CD14-positive monocyte (primary cell): ENCODE measurements at regions not wholly inside any gene's neighbourhood (a gene's known extent, or its start where the extent isn't known, plus 50 kb on each side); places are given as distances from the start of the nearest gene placed in this dataset.

Experiments
- DNase-seq, 3 donors: peaks; one replicate each; pipeline ENCODE4 v3.0.0-alpha.2; 2011 to 2022
- H2AFZ ChIP-seq: 2 replicates; pipeline ENCODE4 v1.6.0; 2012; ENCODE audit warnings: mild to moderate bottlenecking, low read depth, low read length, inconsistent platforms; ENCODE audit not compliant: insufficient read depth, poor library complexity, severe bottlenecking
- H3K27ac ChIP-seq, 2 donors: 1 replicate in 1 of 2; 2 replicates in 1 of 2; pipeline ENCODE4 v1.5.1; 2012 to 2013; ENCODE audit warnings: low read length in 2 of 2, control low read depth in 1 of 2, inconsistent platforms in 1 of 2, low read depth in 1 of 2, mild to moderate bottlenecking in 1 of 2
- H3K27me3 ChIP-seq, 2 donors: one replicate each; pipeline versions ENCODE4 v1.6.0 to v1.6.1; 2011 to 2013; ENCODE audit warnings: low read length in 2 of 2; ENCODE audit not compliant: control insufficient read depth in 2 of 2, insufficient read depth in 2 of 2
- H3K36me3 ChIP-seq, 2 donors: replicated peaks in 1 of 2; 1 replicate in 1 of 2; 2 replicates in 1 of 2; pipeline versions ENCODE4 v1.5.1 to v1.6.1; 2012 to 2013; ENCODE audit warnings: low read length in 2 of 2, control low read depth in 1 of 2, inconsistent platforms in 1 of 2, mild to moderate bottlenecking in 1 of 2; ENCODE audit not compliant: insufficient read depth in 2 of 2, control insufficient read depth in 1 of 2
- H3K4me1 ChIP-seq, 2 donors: 1 replicate in 1 of 2; 2 replicates in 1 of 2; pipeline versions ENCODE4 v1.5.1 to v1.6.1; 2012 to 2013; ENCODE audit warnings: low read length in 2 of 2, control low read depth in 1 of 2, inconsistent platforms in 1 of 2, mild to moderate bottlenecking in 1 of 2, moderate library complexity in 1 of 2; ENCODE audit not compliant: insufficient read depth in 2 of 2, control insufficient read depth in 1 of 2
- H3K4me2 ChIP-seq: replicated peaks from 2 replicates; pipeline ENCODE3; 2012; ENCODE audit warnings: low read length, moderate library complexity, mild to moderate bottlenecking; ENCODE audit not compliant: poor library complexity, severe bottlenecking; ENCODE audit errors: extremely low read depth
- H3K4me3 ChIP-seq, 3 experiments: fragments of 200-600 bp in 1 of 3; sonication (generic) in 1 of 3; replicated peaks in 1 of 3; 1 replicate in 2 of 3; 2 replicates in 1 of 3; pipeline ENCODE4 v1.5.1; 2011 to 2013; ENCODE audit warnings: low read length in 3 of 3, mild to moderate bottlenecking in 3 of 3, control low read depth in 2 of 3, low read depth in 2 of 3, inconsistent platforms in 1 of 3, moderate library complexity in 1 of 3
- H3K79me2 ChIP-seq: 2 replicates; pipeline ENCODE4 v1.6.0; 2012; ENCODE audit warnings: mild to moderate bottlenecking, control low read depth, inconsistent platforms, low read length, moderate library complexity; ENCODE audit not compliant: insufficient read depth
- H3K9ac ChIP-seq: 2 replicates; pipeline ENCODE4 v1.6.0; 2017; ENCODE audit warnings: low read length, mild to moderate bottlenecking; ENCODE audit not compliant: insufficient read depth, poor library complexity, severe bottlenecking
- H3K9me3 ChIP-seq, 2 donors: replicated peaks in 1 of 2; 1 replicate in 1 of 2; 2 replicates in 1 of 2; pipeline versions ENCODE4 v1.5.1 to v1.6.1; 2012 to 2013; ENCODE audit warnings: low read length in 2 of 2, control low read depth in 1 of 2; ENCODE audit not compliant: control insufficient read depth in 1 of 2, insufficient read depth in 1 of 2
- H4K20me1 ChIP-seq: 2 replicates; pipeline ENCODE4 v1.6.0; 2012; ENCODE audit warnings: mild to moderate bottlenecking, low read length, control low read depth, moderate library complexity; ENCODE audit not compliant: insufficient read depth
- H3K27ac Mint-ChIP-seq, 7 donors: one replicate each; pipeline ENCODE4 v1.8.0; 2020; ENCODE audit warnings: mild to moderate bottlenecking in 7 of 7, mixed read lengths in 7 of 7, moderate library complexity in 6 of 7, inconsistent platforms in 2 of 7
- H3K27me3 Mint-ChIP-seq, 3 donors: one replicate each; pipeline ENCODE4 v1.8.0; 2021 to 2022; ENCODE audit warnings: low read depth in 3 of 3, mild to moderate bottlenecking in 3 of 3, mixed read lengths in 3 of 3, moderate library complexity in 3 of 3, inconsistent platforms in 1 of 3
- H3K36me3 Mint-ChIP-seq, 2 donors: one replicate each; pipeline ENCODE4 v1.8.0; 2020; ENCODE audit warnings: mixed read lengths in 2 of 2, inconsistent platforms in 1 of 2, mild to moderate bottlenecking in 1 of 2
- H3K4me1 Mint-ChIP-seq: one replicate; pipeline ENCODE4 v1.8.0; 2020; ENCODE audit warnings: mild to moderate bottlenecking, mixed read lengths
- H3K4me3 Mint-ChIP-seq, 2 donors: one replicate each; pipeline ENCODE4 v1.8.0; 2020; ENCODE audit warnings: mild to moderate bottlenecking in 2 of 2, mixed read lengths in 2 of 2, moderate library complexity in 1 of 2
- H3K9me3 Mint-ChIP-seq, 7 donors: one replicate each; pipeline ENCODE4 v1.8.0; 2020 to 2022; ENCODE audit warnings: mixed read lengths in 7 of 7, mild to moderate bottlenecking in 6 of 7, moderate library complexity in 6 of 7, inconsistent platforms in 2 of 7
- WGBS: methylation state at CpG from one replicate; pipeline ENCODE4 v1.1.5; 2013; ENCODE audit warnings: missing lambda C conversion rate; ENCODE audit not compliant: insufficient coverage; 5-methylcytosine and 5-hydroxymethylcytosine counted together
- intact Hi-C, 2 donors: fragments of 100-400 bp; cut with micrococcal nuclease; formaldehyde crosslinking; loops; one replicate each; pipeline versions ENCODE4 v1.15.0 to v1.15.1; 2023
- TF ChIP-seq, protein P1 (sequence below): fragments of 200-600 bp; IDR thresholded peaks from one replicate; pipeline ENCODE4 v1.8.0; 2022; ENCODE audit warnings: antibody characterized with exemption, mild to moderate bottlenecking

GRCh38 chr17:71409137-71409536 lies 711.7 kb upstream of the SOX9 start:
- Histone ChIP-seq H3K9ac (no peak overlapping the region), H3K27me3 (no peaks in the 10 kb centered on the region), H3K9me3 (peaks cover 3 to 7% of the 10 kb centered on the region in 2 donors), H3K4me1 (no peaks in the 10 kb centered on the region), H4K20me1 (no peaks in the 10 kb centered on the region), H3K79me2 (no peaks in the 10 kb centered on the region), H3K4me2 (no peak overlapping the region), H3K36me3 (no peaks in the 10 kb centered on the region), H2AFZ (no peak overlapping the region), H3K4me3 (no peak overlapping the region), H3K27ac (no peak overlapping the region)
- intact Hi-C loops: no loop called here
- WGBS: no CpG with 5 or more reads among the region's 1 CpG
- TF ChIP-seq, protein P1, sequence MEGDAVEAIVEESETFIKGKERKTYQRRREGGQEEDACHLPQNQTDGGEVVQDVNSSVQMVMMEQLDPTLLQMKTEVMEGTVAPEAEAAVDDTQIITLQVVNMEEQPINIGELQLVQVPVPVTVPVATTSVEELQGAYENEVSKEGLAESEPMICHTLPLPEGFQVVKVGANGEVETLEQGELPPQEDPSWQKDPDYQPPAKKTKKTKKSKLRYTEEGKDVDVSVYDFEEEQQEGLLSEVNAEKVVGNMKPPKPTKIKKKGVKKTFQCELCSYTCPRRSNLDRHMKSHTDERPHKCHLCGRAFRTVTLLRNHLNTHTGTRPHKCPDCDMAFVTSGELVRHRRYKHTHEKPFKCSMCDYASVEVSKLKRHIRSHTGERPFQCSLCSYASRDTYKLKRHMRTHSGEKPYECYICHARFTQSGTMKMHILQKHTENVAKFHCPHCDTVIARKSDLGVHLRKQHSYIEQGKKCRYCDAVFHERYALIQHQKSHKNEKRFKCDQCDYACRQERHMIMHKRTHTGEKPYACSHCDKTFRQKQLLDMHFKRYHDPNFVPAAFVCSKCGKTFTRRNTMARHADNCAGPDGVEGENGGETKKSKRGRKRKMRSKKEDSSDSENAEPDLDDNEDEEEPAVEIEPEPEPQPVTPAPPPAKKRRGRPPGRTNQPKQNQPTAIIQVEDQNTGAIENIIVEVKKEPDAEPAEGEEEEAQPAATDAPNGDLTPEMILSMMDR: no peak
- no peaks in the 10 kb centered on the region for H3K36me3 Mint-ChIP-seq
- no peak overlapping the region for H3K4me3 Mint-ChIP-seq
- no peaks in the 10 kb centered on the region for H3K4me1 Mint-ChIP-seq
- peaks cover 0 to 12% (median 4%) of the 10 kb centered on the region in 7 donors for H3K9me3 Mint-ChIP-seq
- H3K27ac Mint-ChIP-seq: no peak overlapping the region
- no peak for DNase-seq
- H3K27me3 Mint-ChIP-seq: no peaks in the 10 kb centered on the region

DNA sequence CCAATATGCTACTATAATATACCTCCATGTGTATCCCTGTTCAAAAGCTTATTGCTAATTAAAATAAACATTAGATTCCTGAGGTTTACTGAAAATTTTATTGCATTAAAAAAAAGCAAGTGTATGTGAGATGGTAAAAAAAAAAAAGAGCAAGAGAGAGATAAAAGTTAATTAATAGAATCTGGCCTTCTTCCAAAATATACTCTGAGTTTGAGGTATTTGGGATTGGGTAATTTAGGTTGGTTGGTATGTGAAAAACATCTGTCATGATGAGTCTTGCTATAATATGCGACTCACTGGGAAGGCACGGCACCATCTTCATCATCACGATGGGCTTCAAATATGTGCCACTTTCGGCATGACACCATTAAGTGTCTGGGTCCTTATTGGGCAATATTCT lies 711.1 kb upstream of the SOX9 start:
- H3K4me1 ChIP-seq: no peaks in the 10 kb centered on the region
- no peak overlapping the region for H2AFZ ChIP-seq
- Mint-ChIP-seq H3K4me1 (no peaks in the 10 kb centered on the region), H3K36me3 (no peaks in the 10 kb centered on the region), H3K27me3 (no peaks in the 10 kb centered on the region), H3K4me3 (no peak overlapping the region), H3K27ac (no peak overlapping the region), H3K9me3 (peaks cover 0 to 12% (median 6%) of the 10 kb centered on the region in 7 donors)
- no peaks in the 10 kb centered on the region for H3K79me2 ChIP-seq
- H3K27ac ChIP-seq: no peak overlapping the region
- TF ChIP-seq, protein P1: no peak
- H3K9ac ChIP-seq: no peak overlapping the region
- no peaks in the 10 kb centered on the region for H3K36me3 ChIP-seq
- intact Hi-C loops: no loop called here
- WGBS: no CpG with 5 or more reads among the region's 4 CpGs
- DNase-seq: no peak
- H3K27me3 ChIP-seq: no peaks in the 10 kb centered on the region
- peaks cover 3 to 7% of the 10 kb centered on the region in 2 donors for H3K9me3 ChIP-seq
- H3K4me2 ChIP-seq: no peak overlapping the region
- no peaks in the 10 kb centered on the region for H4K20me1 ChIP-seq
- H3K4me3 ChIP-seq: no peak overlapping the region
